HK-2 (cell line): ENCODE measurements at regions not wholly inside any gene's neighbourhood (a gene's known extent, or its start where the extent isn't known, plus 50 kb on each side); places are given as distances from the start of the nearest gene placed in this dataset.
"Not testable (repeated sequence)": the region's sequence is repeated elsewhere in the genome, so short reads cannot be mapped to it uniquely, and the experiment has no call there.

ENCODE experiments used
- DNase-seq: peaks from one replicate; pipeline ENCODE4 v3.0.0-alpha.2; 2018; ENCODE audit not compliant: unreplicated experiment

GRCh38 chr6:125354649-125355048 is 52.9 kb upstream of the HDDC2 start:
- DNase-seq: no peak

- DNase-seq: no peak
Observed at GRCh38 chr6:125356884-125357283, 55.1 kb upstream of the HDDC2 start.

GRCh38 chr6:125357515-125358256 is 55.9 kb upstream of the HDDC2 start:
- DNase-seq: no peak

GRCh38 chr6:125358898-125359297 is 57.1 kb upstream of the HDDC2 start:
- no peak for DNase-seq

- no peak for DNase-seq
Observed at GRCh38 chr6:125361868-125362267, 60.1 kb upstream of the HDDC2 start.

- peak; percentile 18 for DNase-seq
Observed at GRCh38 chr6:125363039-125363823, 61.5 kb upstream of the HDDC2 start.

GRCh38 chr6:125363824-125364165 is 62.0 kb upstream of the HDDC2 start:
- DNase-seq: no peak

GRCh38 chr6:125365230-125365629 is 63.5 kb upstream of the HDDC2 start:
- DNase-seq: no peak

GRCh38 chr6:125367036-125367782 is 65.4 kb upstream of the HDDC2 start:
- no peak for DNase-seq

GRCh38 chr6:125370343-125370742 is 68.6 kb upstream of the HDDC2 start:
- DNase-seq: no peak

- no peak for DNase-seq
Observed at GRCh38 chr6:125375013-125375412, 73.2 kb upstream of the HDDC2 start.

GRCh38 chr6:125375821-125376220 is 74.1 kb upstream of the HDDC2 start:
- no peak for DNase-seq

- no peak for DNase-seq
Observed at GRCh38 chr6:125377621-125378020, 75.9 kb upstream of the HDDC2 start.

GRCh38 chr6:125379174-125379573 is 77.4 kb upstream of the HDDC2 start:
- no peak for DNase-seq

GRCh38 chr6:125380474-125380873 is 78.7 kb upstream of the HDDC2 start:
- no peak for DNase-seq

GRCh38 chr6:125386337-125386736 is 84.6 kb upstream of the HDDC2 start:
- not testable (repeated sequence) for DNase-seq

- no peak for DNase-seq
Observed at GRCh38 chr6:125392682-125393081, 90.9 kb upstream of the HDDC2 start.

GRCh38 chr6:125393449-125393858 is 91.7 kb upstream of the HDDC2 start:
- no peak for DNase-seq

- DNase-seq: no peak
Observed at GRCh38 chr6:125406741-125407140, 105.0 kb upstream of the HDDC2 start.

- DNase-seq: no peak
Observed at GRCh38 chr6:125414507-125414906, 112.7 kb upstream of the HDDC2 start.

- no peak for DNase-seq
Observed at GRCh38 chr6:125415913-125416312, 114.1 kb upstream of the HDDC2 start.

GRCh38 chr6:125421836-125422235 is 120.1 kb upstream of the HDDC2 start:
- peak; percentile 22 for DNase-seq

- no peak for DNase-seq
Observed at GRCh38 chr6:125423047-125423446, 121.3 kb upstream of the HDDC2 start.
